HL-60/S4 treated with phorbol 12-myristate 13-acetate at 8.2 ng/mL for 4 days and 3 days (cell line): ENCODE measurements at regions not wholly inside any gene's neighbourhood (a gene's known extent, or its start where the extent isn't known, plus 50 kb on each side); places are given as distances from the start of the nearest gene placed in this dataset.

Source experiments
- in situ Hi-C: fragments of 300-500 bp; cut with MboI; formaldehyde crosslinking; loops from 2 replicates; pipeline ENCODE4 v1.15.0; 2022; ENCODE audit warnings: low sequenced_read_pairs

DNA sequence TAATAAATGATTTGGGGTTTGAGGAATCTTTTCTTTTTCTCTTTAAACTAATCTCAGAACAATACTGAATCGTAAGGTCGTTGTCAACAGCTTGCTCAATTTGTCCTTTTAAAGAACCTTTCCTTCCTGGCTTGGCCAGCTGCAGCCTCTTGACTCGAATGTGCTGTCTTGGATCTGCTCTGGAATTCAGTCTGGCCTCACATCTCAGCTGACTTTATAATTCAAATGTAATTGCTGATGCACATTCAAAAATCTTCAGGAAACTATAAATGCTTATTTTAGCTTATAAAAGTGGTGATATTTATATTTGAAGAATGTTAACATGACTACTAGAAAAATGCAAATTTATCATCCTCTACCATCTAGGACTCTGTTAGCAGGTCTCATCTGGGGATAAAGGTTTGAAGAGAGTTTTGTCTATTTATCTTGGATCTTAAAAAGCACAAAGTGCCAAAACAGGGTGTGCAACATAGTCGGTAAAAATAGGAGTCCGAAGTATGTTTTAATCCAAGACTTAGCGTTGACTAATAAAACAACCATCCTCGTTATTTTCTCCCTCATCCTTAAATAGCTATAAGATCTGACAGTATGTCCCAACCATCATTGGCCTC is 1035.2 kb downstream of the MCTP2 start:
- in situ Hi-C loops, result loop anchor here (25.0 kb wide), 2 partner anchors 1071 to 1621 kb away; partner anchors contain the start of gene NR2F2

- in situ Hi-C loops, result loop anchor here (25.0 kb wide), 2 partner anchors 1070 to 1620 kb away; partner anchors contain the start of gene NR2F2
Observed at GRCh38 chr15:95267481-95267880, 1036.1 kb downstream of the MCTP2 start.

GRCh38 chr15:95269242-95270183 is 1038.2 kb downstream of the MCTP2 start:
- in situ Hi-C loops, result loop anchor here (25.0 kb wide), 2 partner anchors 1068 to 1618 kb away; partner anchors contain the start of gene NR2F2

GRCh38 chr15:95274101-95274500 is 1042.7 kb downstream of the MCTP2 start:
- in situ Hi-C loops, result loop anchor here (25.0 kb wide), 2 partner anchors 1063 to 1613 kb away; partner anchors contain the start of gene NR2F2

- in situ Hi-C loops, result no loop called here
Observed at GRCh38 chr15:95277266-95277665, 1045.9 kb downstream of the MCTP2 start.

DNA sequence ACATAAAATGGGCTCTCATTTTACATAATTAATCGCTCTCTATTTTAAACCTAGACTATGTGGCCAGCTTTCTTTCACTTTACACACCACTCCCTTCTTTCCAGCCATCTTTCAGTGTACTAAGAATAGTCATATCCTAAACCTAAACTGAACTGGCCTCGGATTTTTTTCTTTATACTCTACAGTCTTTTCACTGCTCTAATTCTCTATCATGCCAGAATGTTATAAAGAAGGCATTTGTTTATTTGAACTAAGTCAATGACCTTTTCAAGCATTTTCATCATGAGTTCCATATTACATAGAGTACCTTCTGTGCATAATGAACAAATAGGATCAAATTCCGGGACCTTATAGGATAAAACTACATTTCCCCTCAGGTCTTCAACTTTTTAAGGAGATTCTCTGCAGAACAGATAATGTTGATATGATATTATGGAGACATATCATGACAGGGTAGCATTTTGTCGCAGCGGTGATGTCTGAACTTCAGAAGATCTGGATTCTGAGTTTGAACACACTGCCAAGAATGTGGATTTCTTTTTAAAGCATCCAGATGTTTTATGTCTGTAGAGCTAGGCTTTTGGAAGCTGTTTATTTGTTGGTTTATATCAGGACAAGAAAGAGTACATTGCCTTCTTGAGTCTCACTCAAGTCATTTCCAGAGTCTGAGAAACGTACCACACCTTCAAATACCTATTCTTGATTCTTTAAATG is 1047.3 kb downstream of the MCTP2 start:
- in situ Hi-C loops, result no loop called here

GRCh38 chr15:95279277-95280019 is 1048.1 kb downstream of the MCTP2 start:
- in situ Hi-C loops, result no loop called here

- in situ Hi-C loops, result no loop called here
Observed at GRCh38 chr15:95280711-95281110, 1049.3 kb downstream of the MCTP2 start.

DNA sequence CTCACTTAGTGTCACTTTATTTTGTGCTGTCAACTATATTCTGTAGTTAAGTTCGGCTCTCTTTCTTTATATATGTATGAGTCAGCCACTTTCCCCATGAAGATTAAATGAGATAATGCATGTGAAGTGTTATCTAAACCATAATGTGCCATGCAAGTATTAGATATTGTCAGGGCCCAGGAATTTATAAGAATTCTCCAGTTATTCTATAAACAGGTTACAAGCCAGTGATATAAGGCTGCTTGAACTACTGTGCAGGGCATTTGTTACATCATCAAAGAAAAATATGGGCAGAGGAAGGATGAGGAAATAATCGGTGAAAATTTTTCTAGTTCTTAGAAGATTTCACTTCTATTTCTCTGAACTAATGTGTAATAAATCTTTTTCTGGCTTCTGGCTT is 1049.0 kb upstream of the NR2F2 start:
- in situ Hi-C loops, result no loop called here

- in situ Hi-C loops, result no loop called here
Observed at GRCh38 chr15:95284492-95284891, 1046.0 kb upstream of the NR2F2 start.

GRCh38 chr15:95284933-95285421 is 1045.5 kb upstream of the NR2F2 start:
- in situ Hi-C loops, result no loop called here

GRCh38 chr15:95286352-95286880 is 1044.1 kb upstream of the NR2F2 start:
- in situ Hi-C loops, result no loop called here

DNA sequence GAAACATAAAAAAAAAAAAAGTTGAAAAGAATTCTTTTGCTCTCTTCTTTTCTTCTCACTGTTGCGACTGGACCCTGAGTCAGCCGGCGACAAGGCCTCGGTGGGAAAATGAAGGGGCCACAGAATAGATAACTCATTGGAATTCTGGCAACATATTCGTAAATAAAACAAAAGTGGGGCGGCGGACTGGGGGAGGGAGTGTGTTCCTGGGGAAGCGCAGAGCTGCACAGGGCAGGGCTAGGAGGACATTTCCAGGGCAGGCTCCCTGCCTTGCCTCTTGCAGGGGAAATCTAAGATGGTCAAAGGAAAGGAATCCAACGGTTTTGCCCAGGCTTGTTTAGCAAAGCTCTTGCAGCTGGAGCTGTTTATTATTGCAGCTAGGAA is 1042.8 kb upstream of the NR2F2 start:
- in situ Hi-C loops, result no loop called here

- in situ Hi-C loops, result no loop called here
Observed at GRCh38 chr15:95288626-95289025, 1041.9 kb upstream of the NR2F2 start.

DNA sequence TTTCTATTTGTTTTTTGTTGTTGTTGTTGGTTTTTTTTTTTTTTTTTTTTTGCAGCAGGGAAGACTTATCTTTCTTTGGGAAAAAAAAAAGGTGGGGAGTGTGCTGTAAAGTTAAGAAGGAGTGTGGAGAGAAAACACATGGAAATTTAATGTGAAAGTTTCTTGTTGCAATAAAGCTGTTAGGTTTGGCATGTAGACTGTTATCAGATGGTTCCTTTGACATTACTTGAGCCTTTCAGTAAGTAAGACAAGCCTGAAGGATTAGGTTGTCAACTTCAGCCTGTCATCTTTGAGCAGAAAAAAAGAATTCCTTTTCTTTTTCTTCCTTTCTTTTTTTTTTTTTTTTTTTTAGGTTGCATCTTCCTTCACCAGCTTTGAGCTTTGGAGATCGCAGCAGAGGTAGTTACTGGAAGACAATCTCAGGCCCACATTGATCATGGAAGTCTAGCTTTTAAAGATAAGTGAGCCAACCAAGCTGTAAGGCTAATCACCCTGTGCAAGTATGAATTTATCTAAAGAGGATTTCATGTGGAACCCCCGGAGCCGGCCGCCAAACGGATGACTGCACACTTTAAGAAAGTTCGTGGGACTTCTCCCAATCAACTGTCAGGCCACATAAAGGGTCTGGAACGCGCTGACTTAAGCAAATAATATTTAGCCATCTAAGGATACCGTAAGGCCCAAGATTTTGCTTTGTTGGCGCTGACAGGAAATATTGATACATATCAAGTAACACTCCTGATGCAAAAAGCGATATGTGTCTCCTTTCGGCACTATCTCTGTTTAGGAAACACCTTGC is 1040.1 kb upstream of the NR2F2 start:
- in situ Hi-C loops, result no loop called here

DNA sequence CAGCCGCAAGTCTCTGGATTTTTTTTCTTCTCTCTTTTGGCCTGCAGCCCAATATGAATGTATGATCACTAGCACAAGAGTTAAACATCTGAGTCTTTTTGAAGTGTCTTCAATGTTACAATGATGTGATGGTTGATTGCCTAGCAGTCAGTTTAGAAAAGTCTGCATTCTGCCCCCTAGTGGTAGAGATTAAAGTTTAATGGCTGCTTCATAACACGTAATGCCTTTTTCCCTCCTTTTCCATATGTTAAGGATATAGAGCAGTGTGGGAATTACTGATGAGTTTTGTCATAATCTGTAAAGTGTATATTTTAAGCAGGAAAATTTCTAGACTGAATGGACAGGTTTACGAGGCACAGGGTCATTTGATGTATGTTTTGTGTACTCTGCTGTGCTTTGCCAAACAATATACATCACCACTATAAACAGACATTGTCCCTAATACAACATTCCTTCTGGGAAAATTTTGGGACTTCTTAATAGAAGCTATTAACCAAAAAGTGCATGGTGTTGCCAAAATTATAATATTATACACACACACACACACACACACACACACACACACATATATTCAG is 1038.5 kb upstream of the NR2F2 start:
- in situ Hi-C loops, result no loop called here

GRCh38 chr15:95292785-95293450 is 1037.6 kb upstream of the NR2F2 start:
- in situ Hi-C loops, result no loop called here

DNA sequence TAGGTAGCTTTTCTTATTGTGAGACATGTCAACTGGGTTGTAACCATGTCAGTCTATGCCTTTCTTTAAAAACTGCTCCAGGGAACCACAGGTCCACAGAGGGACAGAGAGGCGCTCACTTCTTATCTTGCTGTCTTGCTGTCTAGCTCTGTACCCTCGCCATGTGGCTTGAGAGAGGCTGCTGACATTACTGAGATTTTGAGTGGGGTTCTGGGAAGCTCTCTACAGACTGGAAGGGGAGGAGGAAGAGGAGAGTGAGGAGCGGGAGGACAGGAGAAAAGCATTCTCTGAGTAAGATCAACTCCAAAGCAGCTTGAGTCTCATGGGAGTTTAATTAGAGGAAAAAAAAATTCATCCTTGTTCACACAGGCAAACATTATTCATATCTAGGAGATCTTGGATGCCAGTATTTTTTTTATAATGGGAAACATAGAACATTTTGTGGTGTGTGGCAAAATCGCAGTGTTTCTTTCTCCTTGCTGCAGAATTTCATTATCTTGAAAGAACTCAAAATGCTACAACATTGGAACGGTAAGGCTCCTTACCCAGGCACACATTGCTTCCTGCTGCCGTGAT is 1037.0 kb upstream of the NR2F2 start:
- in situ Hi-C loops, result no loop called here
